DND-41 (cell line): ENCODE measurements at regions not wholly inside any gene's neighbourhood (a gene's known extent, or its start where the extent isn't known, plus 50 kb on each side); places are given as distances from the start of the nearest gene placed in this dataset.

Source experiments
- ATAC-seq: fragments of 200-7000 bp; cut with Tn5 transposase; 3 replicates; pipeline ENCODE4 v1.9.1; 2021; ENCODE audit warnings: low read depth; ENCODE audit not compliant: insufficient read depth
- DNase-seq: peaks from one replicate; pipeline ENCODE4 v3.0.0-alpha.2; 2020
- H2AFZ ChIP-seq: 2 replicates; pipeline ENCODE4 v1.6.0; 2012; ENCODE audit warnings: low read depth, low read length
- H3K27ac ChIP-seq: 2 replicates; pipeline ENCODE4 v1.5.1; 2012; ENCODE audit warnings: low read length, inconsistent platforms
- H3K27me3 ChIP-seq: fragments of 200-600 bp; sonication (generic); 2 replicates; pipeline ENCODE4 v1.6.0; 2012; ENCODE audit warnings: low read length, mild to moderate bottlenecking, inconsistent platforms; ENCODE audit not compliant: insufficient read depth, poor library complexity
- H3K36me3 ChIP-seq: 2 replicates; pipeline ENCODE4 v1.5.1; 2012; ENCODE audit warnings: low read length, inconsistent platforms; ENCODE audit not compliant: insufficient read depth
- H3K4me1 ChIP-seq: 2 replicates; pipeline ENCODE4 v1.5.1; 2012; ENCODE audit warnings: mild to moderate bottlenecking, low read length; ENCODE audit not compliant: insufficient read depth
- H3K4me2 ChIP-seq: 2 replicates; pipeline ENCODE4 v1.6.0; 2012; ENCODE audit warnings: mild to moderate bottlenecking, moderate library complexity, low read length, inconsistent platforms; ENCODE audit not compliant: insufficient read depth
- H3K4me3 ChIP-seq, 2 experiments: fragments of 200-600 bp in 1 of 2; shearing (Covaris generic) in 1 of 2; 2 replicates each; pipeline ENCODE4 v1.5.1; 2012 to 2016; ENCODE audit warnings: inconsistent platforms in 2 of 2, low read length in 2 of 2, mild to moderate bottlenecking in 2 of 2, low read depth in 1 of 2, moderate library complexity in 1 of 2
- H3K79me2 ChIP-seq: 2 replicates; pipeline ENCODE4 v1.6.0; 2012; ENCODE audit warnings: low read length, inconsistent platforms; ENCODE audit not compliant: insufficient read depth
- H3K9ac ChIP-seq: 2 replicates; pipeline ENCODE4 v1.6.0; 2012; ENCODE audit warnings: low read depth, mild to moderate bottlenecking, inconsistent platforms, low read length, moderate library complexity
- H3K9me3 ChIP-seq: 2 replicates; pipeline ENCODE4 v1.5.1; 2012; ENCODE audit warnings: low read length, moderate library complexity, mild to moderate bottlenecking, inconsistent platforms; ENCODE audit not compliant: insufficient read depth, severe bottlenecking
- H4K20me1 ChIP-seq: 2 replicates; pipeline ENCODE4 v1.6.0; 2012; ENCODE audit warnings: low read length; ENCODE audit not compliant: insufficient read depth
- CTCF ChIP-seq: IDR thresholded peaks from 2 replicates; pipeline ENCODE4 v1.5.1; 2012; ENCODE audit warnings: borderline replicate concordance, low read length, moderate library complexity, mild to moderate bottlenecking; ENCODE audit not compliant: poor library complexity, severe bottlenecking; ENCODE audit errors: extremely low read depth
- EZH2 ChIP-seq: IDR thresholded peaks from 3 replicates; pipeline ENCODE4 v1.6.1; 2012; ENCODE audit warnings: borderline replicate concordance, low read depth, mild to moderate bottlenecking, moderate library complexity, low read length, inconsistent platforms; ENCODE audit not compliant: severe bottlenecking

- no peak overlapping the region for H3K9ac ChIP-seq
- no peaks in the 10 kb centered on the region for H4K20me1 ChIP-seq
- H3K36me3 ChIP-seq: no peaks in the 10 kb centered on the region
- TF ChIP-seq EZH2 (no peak), CTCF (no peak)
- H3K27me3 ChIP-seq: peaks cover 10% of the 10 kb centered on the region
- H3K27ac ChIP-seq: no peak overlapping the region
- no peaks in the 10 kb centered on the region for H3K79me2 ChIP-seq
- H3K9me3 ChIP-seq: no peaks in the 10 kb centered on the region
- ATAC-seq: no peak
- H3K4me1 ChIP-seq: no peaks in the 10 kb centered on the region
- no peak for DNase-seq
- no peak overlapping the region for H3K4me3 ChIP-seq
- no peak overlapping the region for H2AFZ ChIP-seq
- H3K4me2 ChIP-seq: no peak overlapping the region
Observed at GRCh38 chr10:63712717-63713115, 191.5 kb downstream of the REEP3 start.

GRCh38 chr10:63713191-63714144 is 192.3 kb downstream of the REEP3 start:
- no peak for TF ChIP-seq CTCF
- TF ChIP-seq EZH2: no peak
- H3K9ac ChIP-seq: no peak overlapping the region
- ATAC-seq (no peak), DNase-seq (no peak)
- peaks cover 10% of the 10 kb centered on the region for H3K27me3 ChIP-seq
- no peak overlapping the region for H3K27ac ChIP-seq
- H3K4me2 ChIP-seq: no peak overlapping the region
- H3K4me1 ChIP-seq: no peaks in the 10 kb centered on the region
- H2AFZ ChIP-seq: no peak overlapping the region
- H4K20me1 ChIP-seq: no peaks in the 10 kb centered on the region
- no peaks in the 10 kb centered on the region for H3K36me3 ChIP-seq
- no peaks in the 10 kb centered on the region for H3K9me3 ChIP-seq
- no peaks in the 10 kb centered on the region for H3K79me2 ChIP-seq
- no peak overlapping the region for H3K4me3 ChIP-seq

- H3K4me1 ChIP-seq: no peaks in the 10 kb centered on the region
Observed at GRCh38 chr10:63716016-63716580, 194.9 kb downstream of the REEP3 start.

More at GRCh38 chr10:63716016-63716580, 194.9 kb downstream of the REEP3 start:
- no peaks in the 10 kb centered on the region for H3K79me2 ChIP-seq
- TF ChIP-seq EZH2 (no peak), CTCF (no peak)
- no peak overlapping the region for H3K4me3 ChIP-seq
- H3K27me3 ChIP-seq: peaks cover 22% of the 10 kb centered on the region
- H2AFZ ChIP-seq: no peak overlapping the region
- H3K36me3 ChIP-seq: no peaks in the 10 kb centered on the region
- H3K9me3 ChIP-seq: no peaks in the 10 kb centered on the region
- H3K27ac ChIP-seq: no peak overlapping the region
- H3K9ac ChIP-seq: no peak overlapping the region
- no peaks in the 10 kb centered on the region for H4K20me1 ChIP-seq
- no peak overlapping the region for H3K4me2 ChIP-seq
- ATAC-seq (no peak), DNase-seq (no peak)
